AG04450 (cell line): ENCODE measurements at regions not wholly inside any gene's neighbourhood (a gene's known extent, or its start where the extent isn't known, plus 50 kb on each side); places are given as distances from the start of the nearest gene placed in this dataset.

Experiments
- CTCF ChIA-PET: fragments of 300-600, 350-600 bp; formaldehyde crosslinking; extraction: SDS; loops from one replicate; lab custom pipeline; 2022; ENCODE audit warnings: antibody characterized with exemption, inconsistent platforms; lab: Charles Lee
- POLR2A ChIA-PET: fragments of 350-600 bp; formaldehyde crosslinking; extraction: SDS; loops from one replicate; lab custom pipeline; 2021; ENCODE audit warnings: antibody characterized with exemption, inconsistent platforms; lab: Yijun Ruan, JAX
- DNase-seq: peaks from one replicate; pipeline ENCODE4 v3.0.0-alpha.2; 2011; ENCODE audit warnings: low read depth, low spot score
- H3K27ac ChIP-seq: one replicate; pipeline ENCODE4 v1.5.1; 2012; ENCODE audit warnings: low read depth, low read length, control low read depth
- H3K27me3 ChIP-seq: one replicate; pipeline ENCODE4 v1.6.0; 2012; ENCODE audit warnings: low read length; ENCODE audit not compliant: control insufficient read depth, insufficient read depth
- H3K4me3 ChIP-seq: 2 replicates; pipeline ENCODE4 v1.5.1; 2011; ENCODE audit warnings: mild to moderate bottlenecking, low read depth, low read length, control low read depth
- H3K9me3 ChIP-seq: 2 replicates; pipeline ENCODE4 v1.5.1; 2012; ENCODE audit warnings: low read length; ENCODE audit not compliant: control insufficient read depth, insufficient read depth
- TF ChIP-seq, protein P1 (sequence below): IDR thresholded peaks from 2 replicates; pipeline ENCODE4 v1.5.1; 2011; ENCODE audit warnings: low read depth, low read length, control low read depth, inconsistent platforms

DNA sequence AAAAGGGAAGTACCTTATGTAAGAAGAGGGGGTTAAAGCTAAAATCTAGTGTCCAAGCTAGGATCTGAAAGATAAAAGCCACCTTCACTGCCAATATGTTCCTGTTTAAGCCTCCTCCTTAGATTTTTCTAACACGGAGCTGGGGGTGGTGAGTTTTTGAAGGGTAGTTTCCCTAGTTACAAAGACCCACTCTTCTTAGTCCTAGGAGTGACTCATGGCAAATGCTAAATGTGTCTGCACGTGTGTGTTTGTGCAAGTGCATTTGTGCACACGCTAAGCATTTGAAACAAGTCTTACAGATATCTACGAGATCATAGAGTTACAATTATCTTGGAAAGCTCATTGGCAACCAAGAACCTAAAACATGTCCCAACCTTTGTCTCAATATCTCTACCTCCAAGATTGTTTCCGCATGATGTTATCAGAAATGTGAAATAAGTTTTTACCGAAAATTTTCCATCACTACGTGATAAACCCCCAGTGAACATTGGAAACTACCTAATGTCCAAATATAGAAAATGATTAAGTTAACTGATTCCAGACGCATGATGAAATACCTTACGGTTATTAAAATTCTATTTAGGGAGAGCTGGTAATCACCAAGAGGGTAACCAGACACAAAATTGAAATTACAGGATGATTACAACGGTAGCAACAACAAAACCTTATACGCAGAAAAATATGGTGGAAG, 78.0 kb upstream of the HRH2 start:
- DNase-seq, result no peak
- CTCF ChIA-PET, result interaction anchor here (2.0 kb wide), 1 partner anchor 46 kb away, joined by 6 read pairs; no protein-coding TSS in a partner anchor
- no peak overlapping the region for H3K4me3 ChIP-seq
- H3K9me3 ChIP-seq, result peaks cover 11% of the 10 kb centered on the region
- no peak overlapping the region for H3K27ac ChIP-seq
- TF ChIP-seq, protein P1, sequence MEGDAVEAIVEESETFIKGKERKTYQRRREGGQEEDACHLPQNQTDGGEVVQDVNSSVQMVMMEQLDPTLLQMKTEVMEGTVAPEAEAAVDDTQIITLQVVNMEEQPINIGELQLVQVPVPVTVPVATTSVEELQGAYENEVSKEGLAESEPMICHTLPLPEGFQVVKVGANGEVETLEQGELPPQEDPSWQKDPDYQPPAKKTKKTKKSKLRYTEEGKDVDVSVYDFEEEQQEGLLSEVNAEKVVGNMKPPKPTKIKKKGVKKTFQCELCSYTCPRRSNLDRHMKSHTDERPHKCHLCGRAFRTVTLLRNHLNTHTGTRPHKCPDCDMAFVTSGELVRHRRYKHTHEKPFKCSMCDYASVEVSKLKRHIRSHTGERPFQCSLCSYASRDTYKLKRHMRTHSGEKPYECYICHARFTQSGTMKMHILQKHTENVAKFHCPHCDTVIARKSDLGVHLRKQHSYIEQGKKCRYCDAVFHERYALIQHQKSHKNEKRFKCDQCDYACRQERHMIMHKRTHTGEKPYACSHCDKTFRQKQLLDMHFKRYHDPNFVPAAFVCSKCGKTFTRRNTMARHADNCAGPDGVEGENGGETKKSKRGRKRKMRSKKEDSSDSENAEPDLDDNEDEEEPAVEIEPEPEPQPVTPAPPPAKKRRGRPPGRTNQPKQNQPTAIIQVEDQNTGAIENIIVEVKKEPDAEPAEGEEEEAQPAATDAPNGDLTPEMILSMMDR, result no peak
- POLR2A ChIA-PET, result no interaction called here
- no peaks in the 10 kb centered on the region for H3K27me3 ChIP-seq

DNA sequence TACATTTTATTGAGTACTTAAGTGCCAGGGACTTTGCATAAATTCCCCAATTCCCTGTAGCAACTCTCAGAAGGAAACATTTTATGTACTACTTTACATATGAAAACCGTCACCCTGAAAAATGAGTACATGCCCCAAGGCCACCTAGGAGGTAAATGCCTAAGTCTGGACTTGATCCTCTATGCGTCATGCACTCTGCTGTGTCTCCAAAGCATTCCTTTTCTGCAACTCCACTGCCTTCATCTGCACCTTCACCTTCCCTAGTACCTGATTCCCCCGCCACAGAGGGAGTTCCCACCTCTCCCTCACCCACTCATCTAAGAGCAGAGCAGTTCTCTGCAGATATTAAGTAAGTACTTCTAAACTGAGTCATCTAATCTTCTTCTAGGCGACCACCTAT, 75.2 kb upstream of the HRH2 start:
- ChIA-PET CTCF (no interaction called here), POLR2A (no interaction called here)
- H3K4me3 ChIP-seq, result no peak overlapping the region
- no peak overlapping the region for H3K27ac ChIP-seq
- no peaks in the 10 kb centered on the region for H3K27me3 ChIP-seq
- H3K9me3 ChIP-seq, result no peaks in the 10 kb centered on the region; the same call in 1 of the 2 replicates
- TF ChIP-seq, protein P1, result no peak
- DNase-seq, result no peak

DNA sequence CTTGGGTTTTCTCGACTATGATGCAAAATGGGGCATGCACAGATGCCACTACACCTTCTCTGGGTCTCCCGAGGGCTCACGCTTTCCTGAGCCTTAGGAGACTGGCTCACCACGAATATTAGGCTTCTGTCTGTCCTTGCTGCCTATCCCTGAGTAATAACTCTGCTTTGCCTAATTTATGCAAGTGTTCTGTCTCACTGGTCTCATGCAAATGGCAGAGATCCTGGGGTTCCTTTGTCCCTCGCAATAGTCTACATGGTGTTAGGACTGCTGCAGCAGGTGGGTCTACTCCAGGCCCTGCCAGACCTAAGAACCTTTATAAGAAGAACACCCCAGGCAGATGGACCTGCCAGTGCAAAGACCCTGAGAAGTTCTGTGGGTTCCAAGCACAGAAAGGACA, 72.3 kb upstream of the HRH2 start:
- H3K27me3 ChIP-seq, result no peaks in the 10 kb centered on the region
- CTCF ChIA-PET, result no interaction called here
- no peaks in the 10 kb centered on the region; the same call in none of the 2 replicates for H3K9me3 ChIP-seq
- TF ChIP-seq, protein P1, result no peak
- H3K27ac ChIP-seq, result no peak overlapping the region
- POLR2A ChIA-PET, result no interaction called here
- H3K4me3 ChIP-seq, result no peak overlapping the region
- DNase-seq, result no peak

DNA sequence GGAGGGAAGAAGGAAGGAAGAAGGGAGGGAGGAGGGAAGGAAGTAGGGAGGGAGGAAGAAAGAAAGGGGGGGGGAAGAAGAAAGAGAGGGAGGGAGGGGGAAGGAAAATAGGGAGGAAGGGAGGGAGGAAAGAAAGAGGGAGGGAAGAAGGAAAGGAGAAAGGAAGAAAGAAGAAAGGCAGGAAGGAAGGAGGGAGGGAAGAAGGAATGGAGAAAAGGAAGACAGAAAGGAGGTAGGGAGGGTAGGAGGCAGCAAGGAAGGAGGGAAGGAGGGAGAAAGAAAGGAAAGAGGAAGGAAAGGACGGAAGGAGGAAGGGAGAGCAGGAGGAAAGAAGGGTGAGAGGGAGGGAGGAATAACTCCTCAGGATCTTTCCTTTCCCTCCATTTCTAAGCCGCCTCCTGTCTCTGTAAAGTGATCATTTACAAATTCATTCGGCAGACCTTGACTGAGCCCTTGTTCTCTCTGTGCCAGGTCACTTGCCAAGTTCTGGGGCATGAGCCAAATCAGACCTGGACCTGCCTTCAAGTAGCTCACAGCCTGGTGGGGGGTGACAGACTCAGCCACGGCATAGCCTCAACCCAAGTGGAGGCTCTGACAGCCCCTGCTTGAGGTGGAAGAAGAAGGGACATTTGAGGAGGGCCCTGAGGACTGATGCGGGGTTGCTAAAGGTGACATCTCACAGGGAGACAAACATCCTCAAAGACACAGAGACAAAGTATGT, 69.0 kb upstream of the HRH2 start:
- no peaks in the 10 kb centered on the region for H3K27me3 ChIP-seq

DNA sequence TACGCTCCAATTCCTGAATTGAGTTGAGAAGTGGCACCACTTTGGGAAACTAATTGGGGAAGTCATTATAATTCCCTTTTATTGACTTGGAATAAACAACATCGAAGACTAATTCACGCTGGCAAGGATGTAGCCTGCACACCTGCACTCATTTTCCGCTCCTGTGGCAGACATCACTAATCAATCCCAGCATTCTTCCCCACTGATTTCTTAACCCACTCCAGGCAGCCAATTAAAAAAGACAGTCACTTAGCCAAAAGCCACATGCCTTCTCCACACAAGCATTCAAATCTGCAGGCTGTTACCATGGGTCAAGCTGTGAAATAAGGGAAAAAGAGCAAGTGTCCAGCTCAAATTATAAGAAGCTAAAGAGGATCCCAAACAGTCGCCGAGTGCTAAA, 68.2 kb upstream of the HRH2 start:
- H3K4me3 ChIP-seq, result no peak overlapping the region
- H3K27ac ChIP-seq, result no peak overlapping the region
- TF ChIP-seq, protein P1, result no peak
- peaks cover 3% of the 10 kb centered on the region for H3K9me3 ChIP-seq
- no peak for DNase-seq
- ChIA-PET CTCF (interaction anchor here (1.2 kb wide), 1 partner anchor 56 kb away, joined by 3 read pairs; no protein-coding TSS in a partner anchor), POLR2A (no interaction called here)
- no peaks in the 10 kb centered on the region for H3K27me3 ChIP-seq

More for the DNA sequence above, 69.0 kb upstream of the HRH2 start:
- no peak overlapping the region for H3K4me3 ChIP-seq
- H3K27ac ChIP-seq, result no peak overlapping the region
- peaks cover 3% of the 10 kb centered on the region for H3K9me3 ChIP-seq
- no peak for DNase-seq
- ChIA-PET CTCF (no interaction called here), POLR2A (no interaction called here)
- TF ChIP-seq, protein P1, result no peak
